GM21526 (cell line): ENCODE measurements at regions not wholly inside any gene's neighbourhood (a gene's known extent, or its start where the extent isn't known, plus 50 kb on each side); places are given as distances from the start of the nearest gene placed in this dataset.

Experiments used
- ATAC-seq: cut with Tn5 transposase; IDR thresholded peaks from one replicate; pipeline ENCODE4 v1.9.1; 2021; ENCODE audit warnings: moderate library complexity; ENCODE audit not compliant: unreplicated experiment, low FRiP score

- no peak for ATAC-seq
Measured at GRCh38 chr4:133776961-133777360, 424.6 kb downstream of the PABPC4L start.

- ATAC-seq: no peak
Measured at GRCh38 chr4:133776503-133776902, 425.1 kb downstream of the PABPC4L start.

GRCh38 chr4:133775881-133776280, 425.7 kb downstream of the PABPC4L start:
- ATAC-seq: no peak

GRCh38 chr4:133775469-133775868, 426.1 kb downstream of the PABPC4L start:
- ATAC-seq: no peak

- ATAC-seq: no peak
Measured at GRCh38 chr4:133759428-133759827, 442.2 kb downstream of the PABPC4L start.

- ATAC-seq: no peak
Measured at GRCh38 chr4:133741766-133742165, 459.8 kb downstream of the PABPC4L start.

- ATAC-seq: no peak
Measured at GRCh38 chr4:133720001-133720400, 481.6 kb downstream of the PABPC4L start.

GRCh38 chr4:133719098-133719497, 482.5 kb downstream of the PABPC4L start:
- ATAC-seq: no peak

GRCh38 chr4:133714211-133714610, 487.4 kb downstream of the PABPC4L start:
- no peak for ATAC-seq

GRCh38 chr4:133713340-133713739, 488.2 kb downstream of the PABPC4L start:
- ATAC-seq: no peak

- ATAC-seq: no peak
Measured at GRCh38 chr4:133711817-133712216, 489.8 kb downstream of the PABPC4L start.

GRCh38 chr4:133694416-133694815, 507.2 kb downstream of the PABPC4L start:
- ATAC-seq: no peak

- no peak for ATAC-seq
Measured at GRCh38 chr4:133683967-133684366, 517.6 kb downstream of the PABPC4L start.

GRCh38 chr4:133668061-133668851, 519.2 kb downstream of the PCDH10 start:
- no peak for ATAC-seq

GRCh38 chr4:133647206-133647605, 498.1 kb downstream of the PCDH10 start:
- no peak for ATAC-seq

- ATAC-seq: no peak
Measured at GRCh38 chr4:133641191-133641590, 492.1 kb downstream of the PCDH10 start.

GRCh38 chr4:133638751-133639150, 489.7 kb downstream of the PCDH10 start:
- ATAC-seq: no peak

GRCh38 chr4:133637161-133637560, 488.1 kb downstream of the PCDH10 start:
- ATAC-seq: no peak

GRCh38 chr4:133624744-133625143, 475.6 kb downstream of the PCDH10 start:
- no peak for ATAC-seq

- ATAC-seq: no peak
Measured at GRCh38 chr4:133623847-133624246, 474.8 kb downstream of the PCDH10 start.

- ATAC-seq: no peak
Measured at GRCh38 chr4:133621628-133622027, 472.5 kb downstream of the PCDH10 start.

GRCh38 chr4:133620555-133620954, 471.5 kb downstream of the PCDH10 start:
- no peak for ATAC-seq

GRCh38 chr4:133618963-133619362, 469.9 kb downstream of the PCDH10 start:
- ATAC-seq: no peak
